Pancreas (tissue), 10 donors: ENCODE measurements at regions not wholly inside any gene's neighbourhood (a gene's known extent, or its start where the extent isn't known, plus 50 kb on each side); places are given as distances from the start of the nearest gene placed in this dataset.

Experiments used
- ATAC-seq, 4 donors: fragments of 200-7000 bp; cut with Tn5 transposase; one replicate each; pipeline versions ENCODE4 v1.8.0 to v1.9.1; 2020; ENCODE audit warnings: mild to moderate bottlenecking in 4 of 4, moderate library complexity in 4 of 4
- DNase-seq, 6 donors: peaks; one replicate each; pipeline ENCODE4 v3.0.0-alpha.2; 2020
- FAIRE-seq: peaks from 2 replicates; lab custom pipeline; 2012; peaks lifted over from hg19 to GRCh38; lab: Jason Lieb, UNC
- H3K27ac ChIP-seq, 4 donors: fragments of 200-600 bp; sonication (generic); 1 replicate in 3 of 4; 2 replicates in 1 of 4; pipeline versions ENCODE4 v1.5.0 to v1.8.0; 2020
- H3K27me3 ChIP-seq, 4 donors: fragments of 200-600 bp; one replicate each; pipeline ENCODE4 v1.8.0; 2021
- H3K36me3 ChIP-seq, 3 donors: fragments of 200-600 bp; sonication (generic) in 1 of 3; one replicate each; pipeline versions ENCODE4 v1.5.0 to v1.8.0; 2020 to 2021
- H3K4me1 ChIP-seq, 3 donors: fragments of 200-600 bp; one replicate each; pipeline ENCODE4 v1.8.0; 2021
- H3K4me3 ChIP-seq, 4 donors: fragments of 200-600 bp; sonication (generic) in 2 of 4; one replicate each; pipeline versions ENCODE4 v1.5.0 to v1.8.0; 2020 to 2021
- H3K9me3 ChIP-seq, 4 donors: fragments of 200-600 bp; one replicate each; pipeline ENCODE4 v1.8.0; 2021
- WGBS, 2 donors: extraction: QIAGEN DNeasy Blood & Tissue Kit; methylation state at CpG; one replicate each; pipeline ENCODE4 v1.1.7; 2013; 5-methylcytosine and 5-hydroxymethylcytosine counted together
- intact Hi-C, 3 donors: fragments of 100-400 bp; cut with DNase I; formaldehyde crosslinking; loops; one replicate each; pipeline versions ENCODE4 v1.11.1 to v1.14.2; 2022
- TF ChIP-seq, protein P1 (sequence below), 4 donors: fragments of 200-600 bp; sonication (generic) in 3 of 4; IDR thresholded peaks; one replicate each; pipeline versions ENCODE4 v1.5.0 to v1.8.0; 2021; ENCODE audit warnings: antibody characterized with exemption in 4 of 4
- donor health status: healthy with polysubstance abuse.
- donor health status: DM: no; HTN: no; CAD: no; lungs with moderate emphysema.
- donor health status: DM: no; HTN: no; CAD: no.
- donor health status: control.
- donor health status: control.
- donor health status: Bipolar disorder and iron deficiency.
- donor health status: DM: yes; HTN: yes; CAD: no.
- donor health status: DM: no; HTN: no; CAD: no.
- donor health status: DM: no; HTN: no; CAD: no.
- donor health status: DM: yes; HTN: yes; CAD: no.

DNA sequence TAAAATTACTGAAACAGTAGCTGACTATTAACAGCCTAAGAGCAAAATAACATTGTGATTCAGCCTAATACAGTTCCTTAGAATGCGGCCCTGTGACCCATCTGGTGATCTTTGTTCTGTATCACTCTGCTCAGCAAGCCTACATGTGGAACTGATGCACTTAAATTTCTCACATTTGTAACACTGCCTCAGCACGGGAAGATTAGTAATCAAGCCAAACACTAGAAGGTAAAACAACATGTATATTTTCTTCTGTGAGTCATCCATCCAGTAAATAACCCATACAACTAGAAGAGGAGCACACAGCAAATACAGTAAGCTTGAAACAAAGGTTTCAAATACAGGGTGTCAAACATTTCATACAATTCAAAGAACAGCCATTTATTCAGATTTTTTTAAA is 189.7 kb upstream of the NOX3 start:
- DNase-seq (no peak), ATAC-seq (no peak), FAIRE-seq (no peak)
- Histone ChIP-seq H3K4me1 (no peaks in the 10 kb centered on the region), H3K9me3 (no peaks in the 10 kb centered on the region), H3K27me3 (no peaks in the 10 kb centered on the region), H3K36me3 (no peaks in the 10 kb centered on the region), H3K27ac (no peak overlapping the region), H3K4me3 (no peak overlapping the region)
- intact Hi-C loops = no loop called here
- TF ChIP-seq, protein P1, sequence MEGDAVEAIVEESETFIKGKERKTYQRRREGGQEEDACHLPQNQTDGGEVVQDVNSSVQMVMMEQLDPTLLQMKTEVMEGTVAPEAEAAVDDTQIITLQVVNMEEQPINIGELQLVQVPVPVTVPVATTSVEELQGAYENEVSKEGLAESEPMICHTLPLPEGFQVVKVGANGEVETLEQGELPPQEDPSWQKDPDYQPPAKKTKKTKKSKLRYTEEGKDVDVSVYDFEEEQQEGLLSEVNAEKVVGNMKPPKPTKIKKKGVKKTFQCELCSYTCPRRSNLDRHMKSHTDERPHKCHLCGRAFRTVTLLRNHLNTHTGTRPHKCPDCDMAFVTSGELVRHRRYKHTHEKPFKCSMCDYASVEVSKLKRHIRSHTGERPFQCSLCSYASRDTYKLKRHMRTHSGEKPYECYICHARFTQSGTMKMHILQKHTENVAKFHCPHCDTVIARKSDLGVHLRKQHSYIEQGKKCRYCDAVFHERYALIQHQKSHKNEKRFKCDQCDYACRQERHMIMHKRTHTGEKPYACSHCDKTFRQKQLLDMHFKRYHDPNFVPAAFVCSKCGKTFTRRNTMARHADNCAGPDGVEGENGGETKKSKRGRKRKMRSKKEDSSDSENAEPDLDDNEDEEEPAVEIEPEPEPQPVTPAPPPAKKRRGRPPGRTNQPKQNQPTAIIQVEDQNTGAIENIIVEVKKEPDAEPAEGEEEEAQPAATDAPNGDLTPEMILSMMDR (IDR thresholded peaks at IDR 0.05) = no peak
- WGBS, 2 donors = 37 to 46% methylated on average over 2 of the region's 2 CpGs

DNA sequence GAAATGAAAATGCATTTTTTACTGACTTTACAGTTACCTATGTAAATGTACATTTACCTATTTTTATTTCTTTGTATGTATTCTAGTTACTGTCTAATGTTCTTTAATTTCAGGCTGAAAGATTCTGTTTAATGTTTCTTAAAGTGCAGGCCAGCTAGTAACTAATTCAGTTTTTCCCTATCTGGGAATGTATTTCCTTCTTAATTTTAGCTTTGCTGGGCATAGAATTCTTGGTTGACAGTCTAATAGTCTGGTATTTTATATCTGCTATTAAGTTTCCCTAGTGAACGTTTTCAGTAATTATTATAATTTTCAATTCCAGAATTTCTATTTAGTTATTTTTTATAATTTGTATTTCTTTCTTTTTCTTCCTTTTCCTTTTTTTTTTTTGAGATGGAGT is 186.0 kb upstream of the NOX3 start:
- 63 to 79% methylated on average over 1 of the region's 1 CpG for WGBS, 2 donors
- Histone ChIP-seq H3K27ac (no peak overlapping the region), H3K4me1 (no peaks in the 10 kb centered on the region), H3K9me3 (no peaks in the 10 kb centered on the region), H3K27me3 (no peaks in the 10 kb centered on the region), H3K4me3 (no peak overlapping the region), H3K36me3 (no peaks in the 10 kb centered on the region)
- TF ChIP-seq, protein P1 (IDR thresholded peaks at IDR 0.05) = no peak
- ATAC-seq (no peak), FAIRE-seq (no peak), DNase-seq (no peak)
- intact Hi-C loops = no loop called here

DNA sequence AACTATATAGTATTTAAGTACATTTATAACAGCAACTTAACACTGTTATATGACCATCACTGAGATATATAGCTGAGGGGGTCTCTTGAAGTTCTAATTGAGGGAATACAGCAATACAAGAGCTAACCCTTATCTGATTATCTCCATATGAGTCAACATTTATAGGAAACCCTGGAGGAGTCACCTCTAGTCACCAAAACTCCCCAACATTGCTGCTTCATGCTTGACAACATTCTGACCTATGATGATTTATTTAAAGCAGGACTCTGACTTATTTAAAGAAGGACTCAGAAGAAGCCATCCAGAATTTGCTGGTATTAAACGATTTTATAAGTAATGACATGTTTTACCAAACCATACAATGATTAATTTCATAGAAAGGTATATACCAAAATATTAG is 182.6 kb upstream of the NOX3 start:
- DNase-seq (no peak), ATAC-seq (no peak), FAIRE-seq (no peak)
- Histone ChIP-seq H3K4me1 (no peaks in the 10 kb centered on the region), H3K4me3 (no peak overlapping the region), H3K36me3 (no peaks in the 10 kb centered on the region), H3K27me3 (no peaks in the 10 kb centered on the region), H3K27ac (no peak overlapping the region), H3K9me3 (no peaks in the 10 kb centered on the region)
- intact Hi-C loops = no loop called here
- TF ChIP-seq, protein P1 (IDR thresholded peaks at IDR 0.05) = no peak
- 37 to 66% methylated on average over 1 of the region's 1 CpG for WGBS, 2 donors

DNA sequence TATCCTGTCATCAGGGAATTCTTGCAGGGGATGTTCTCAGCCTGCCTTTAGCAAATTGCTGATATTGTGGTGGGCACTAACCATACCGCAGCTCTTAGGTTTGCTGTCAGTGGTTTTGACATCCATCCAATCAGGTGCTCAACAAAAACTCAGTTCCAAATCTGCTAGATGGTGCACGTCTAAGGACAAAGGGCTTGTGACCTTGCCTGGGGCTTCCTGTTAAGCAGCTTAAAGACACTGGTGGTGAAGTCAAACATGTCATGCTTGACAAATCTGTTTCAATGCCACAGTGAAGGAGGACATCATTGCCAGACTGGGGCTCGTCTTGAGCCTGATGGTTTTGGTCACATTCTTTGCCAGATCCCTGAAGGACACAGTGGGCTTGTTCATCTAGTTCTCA is 179.8 kb upstream of the NOX3 start:
- H3K27me3 ChIP-seq = no peaks in the 10 kb centered on the region
- 37 to 39% methylated on average over 3 of the region's 3 CpGs for WGBS, 2 donors
- H3K27ac ChIP-seq = no peak overlapping the region
- no peak for DNase-seq
- no peaks in the 10 kb centered on the region for H3K4me1 ChIP-seq
- TF ChIP-seq, protein P1 (IDR thresholded peaks at IDR 0.05) = no peak
- FAIRE-seq = no peak
- no peaks in the 10 kb centered on the region for H3K9me3 ChIP-seq
- H3K36me3 ChIP-seq = no peaks in the 10 kb centered on the region
- intact Hi-C loops = no loop called here
- no peak overlapping the region for H3K4me3 ChIP-seq
- no peak for ATAC-seq

DNA sequence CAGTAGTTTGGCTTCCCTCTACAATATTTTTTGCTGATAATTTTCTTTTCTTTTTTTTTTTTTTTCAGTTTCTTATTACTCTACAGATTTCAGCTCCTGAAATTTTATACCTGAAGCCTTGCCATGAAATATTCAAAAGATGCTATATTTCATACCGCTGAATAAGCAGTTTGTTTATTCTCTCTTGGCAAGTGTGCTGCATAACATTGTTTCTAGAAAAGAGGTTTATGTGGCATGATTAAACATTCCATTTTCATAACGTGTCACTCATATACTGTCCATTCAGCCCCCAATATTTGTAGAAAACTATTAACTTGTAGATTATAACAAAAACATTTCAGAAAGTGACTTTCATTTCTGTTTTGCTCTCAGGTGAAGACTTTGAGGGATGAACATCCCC is 174.4 kb upstream of the NOX3 start:
- TF ChIP-seq, protein P1 (IDR thresholded peaks at IDR 0.05) = no peak
- Histone ChIP-seq H3K9me3 (no peaks in the 10 kb centered on the region), H3K4me1 (no peaks in the 10 kb centered on the region), H3K4me3 (no peak overlapping the region), H3K27ac (no peak overlapping the region), H3K27me3 (no peaks in the 10 kb centered on the region), H3K36me3 (no peaks in the 10 kb centered on the region)
- intact Hi-C loops = no loop called here
- no peak for FAIRE-seq
- no peak for ATAC-seq
- 58 to 61% methylated on average over 2 of the region's 2 CpGs for WGBS, 2 donors
- DNase-seq = no peak
